ENCODE measurements at regions not wholly inside any gene's neighbourhood (a gene's known extent, or its start where the extent isn't known, plus 50 kb on each side); places are given as distances from the start of the nearest gene placed in this dataset.
"Not testable (repeated sequence)": the region's sequence is repeated elsewhere in the genome, so short reads cannot be mapped to it uniquely, and the experiment has no call there.

- intact Hi-C loops (cut with micrococcal nuclease), result no loop called here
- Histone ChIP-seq H3K9me3 (ENCODE audit: control extremely low read depth in 1 of 3, control insufficient read depth in 2 of 3, insufficient read depth in 1 of 3, low read length in 2 of 3) (peaks cover 14 to 32% (median 20%) of the 10 kb centered on the region in 3 donors), H3K36me3 (replicated peaks in 1 of 2; ENCODE audit: control extremely low read depth in 1 of 2, control insufficient read depth in 1 of 2, extremely low read depth in 1 of 2, insufficient read depth in 2 of 2, low read length in 1 of 2) (peaks cover 17 to 46% of the 10 kb centered on the region in 2 experiments)
These were observed 139.3 kb upstream of the ZNF267 start for GRCh38 chr16:31734265-31734664.

DNA sequence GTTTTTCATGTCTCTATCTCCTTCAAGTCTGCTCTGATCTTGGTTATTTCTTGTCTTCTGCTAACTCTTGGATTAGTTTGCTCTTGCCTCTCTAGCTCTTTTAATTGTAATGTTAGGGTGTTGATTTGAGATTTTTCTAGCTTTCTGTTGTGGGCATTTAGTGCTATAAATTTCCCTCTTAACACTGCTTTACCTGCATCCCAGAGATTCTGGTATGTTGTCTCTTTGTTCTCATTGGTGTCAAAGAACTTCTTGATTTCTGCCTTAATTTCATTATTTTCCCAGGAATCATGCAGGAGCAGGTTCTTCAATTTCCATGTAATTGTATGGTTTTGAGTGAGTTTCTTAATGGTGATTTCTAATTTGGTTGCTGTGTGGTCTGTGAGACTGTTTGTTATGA lies 128.5 kb upstream of the ZNF267 start:
- peaks cover 73% of the 10 kb centered on the region for H3K79me2 ChIP-seq (ENCODE audit: control insufficient read depth, insufficient read depth, low read length)
- H2AFZ ChIP-seq (ENCODE audit: insufficient read depth, low read depth, low read length, poor library complexity, severe bottlenecking); H3K27ac Mint-ChIP-seq; H3K27me3 ChIP-seq (replicated peaks in 1 of 4; ENCODE audit: control extremely low read depth in 1 of 4, control insufficient read depth in 3 of 4, insufficient read depth in 4 of 4, low read length in 3 of 4); H3K4me3 Mint-ChIP-seq; H3K27ac ChIP-seq (ENCODE audit: low read length in 2 of 2); H3K27me3 Mint-ChIP-seq; H3K4me1 ChIP-seq (ENCODE audit: control insufficient read depth in 2 of 2, insufficient read depth in 2 of 2, low read length in 2 of 2); CTCF ChIA-PET; H3K9ac ChIP-seq (ENCODE audit: low read length); POLR2A ChIA-PET; H3K4me3 ChIP-seq (ENCODE audit: control extremely low read depth in 1 of 5, extremely low read depth in 1 of 5, insufficient read depth in 1 of 5, low read depth in 2 of 5, low read length in 4 of 5); H3K4me1 Mint-ChIP-seq; H3K4me2 ChIP-seq (replicated peaks; ENCODE audit: low read depth, low read length, poor library complexity, severe bottlenecking); intact Hi-C loops (cut with micrococcal nuclease); DNase-seq; ATAC-seq (ENCODE audit: low read depth); H4K20me1 ChIP-seq (ENCODE audit: control insufficient read depth, insufficient read depth, low read length, poor library complexity, severe bottlenecking): not testable (repeated sequence)
- peaks cover 14 to 73% (median 24%) of the 10 kb centered on the region in 3 donors for H3K9me3 ChIP-seq (ENCODE audit: control extremely low read depth in 1 of 3, control insufficient read depth in 2 of 3, insufficient read depth in 1 of 3, low read length in 2 of 3)
- H3K9me3 Mint-ChIP-seq (ENCODE audit: insufficient read depth), result peaks cover 29% of the 10 kb centered on the region
- H3K36me3 ChIP-seq (replicated peaks in 1 of 2; ENCODE audit: control extremely low read depth in 1 of 2, control insufficient read depth in 1 of 2, extremely low read depth in 1 of 2, insufficient read depth in 2 of 2, low read length in 1 of 2), result peaks cover 13 to 35% of the 10 kb centered on the region in 2 experiments

More at GRCh38 chr16:31734265-31734664, 139.3 kb upstream of the ZNF267 start:
- DNase-seq (no peak), ATAC-seq (ENCODE audit: low read depth) (no peak)
- Histone ChIP-seq H3K79me2 (ENCODE audit: control insufficient read depth, insufficient read depth, low read length) (peaks cover 55% of the 10 kb centered on the region), H3K4me3 (ENCODE audit: control extremely low read depth in 1 of 5, extremely low read depth in 1 of 5, insufficient read depth in 1 of 5, low read depth in 2 of 5, low read length in 4 of 5) (no peak overlapping the region), H3K27me3 (replicated peaks in 1 of 4; ENCODE audit: control extremely low read depth in 1 of 4, control insufficient read depth in 3 of 4, insufficient read depth in 4 of 4, low read length in 3 of 4) (no peaks in the 10 kb centered on the region), H2AFZ (ENCODE audit: insufficient read depth, low read depth, low read length, poor library complexity, severe bottlenecking) (no peak overlapping the region), H3K27ac (ENCODE audit: low read length in 2 of 2) (no peak overlapping the region), H4K20me1 (ENCODE audit: control insufficient read depth, insufficient read depth, low read length, poor library complexity, severe bottlenecking) (no peaks in the 10 kb centered on the region), H3K4me2 (replicated peaks; ENCODE audit: low read depth, low read length, poor library complexity, severe bottlenecking) (no peak overlapping the region), H3K9ac (ENCODE audit: low read length) (no peak overlapping the region), H3K4me1 (ENCODE audit: control insufficient read depth in 2 of 2, insufficient read depth in 2 of 2, low read length in 2 of 2) (no peaks in the 10 kb centered on the region)
- H3K27me3 Mint-ChIP-seq, result no peaks in the 10 kb centered on the region
- TF ChIP-seq CTCF (IDR thresholded peaks at IDR 0.05) (no peak), EZH2 (IDR thresholded peaks at IDR 0.05; ENCODE audit: borderline replicate concordance, insufficient read depth, low read depth, low read length, poor library complexity, severe bottlenecking) (no peak)
- H3K9me3 Mint-ChIP-seq (ENCODE audit: insufficient read depth), result peaks cover 22% of the 10 kb centered on the region
- no peak overlapping the region for H3K4me3 Mint-ChIP-seq
- no peak overlapping the region for H3K27ac Mint-ChIP-seq
- WGBS (ENCODE audit: insufficient coverage), result 100% methylated on average over 2 of the region's 3 CpGs
- no peaks in the 10 kb centered on the region for H3K4me1 Mint-ChIP-seq
- POLR2A ChIA-PET, result no interaction called here
- CTCF ChIA-PET, result no interaction called here
